Tibial nerve (tissue), 4 donors: ENCODE measurements at regions not wholly inside any gene's neighbourhood (a gene's known extent, or its start where the extent isn't known, plus 50 kb on each side); places are given as distances from the start of the nearest gene placed in this dataset.

Experiments
- CTCF ChIP-seq, 5 experiments: fragments of 200-600 bp in 3 of 5; fragments of 450-650 bp in 2 of 5; sonication (generic) in 3 of 5; IDR thresholded peaks; one replicate each; pipeline ENCODE4 v1.5.1; 2016 to 2019; ENCODE audit warnings: antibody characterized with exemption in 5 of 5, mild to moderate bottlenecking in 3 of 5, moderate library complexity in 2 of 5
- EP300 ChIP-seq, 2 donors: sonication (generic); formaldehyde crosslinking; IDR thresholded peaks; one replicate each; pipeline ENCODE4 v1.6.1; 2017; ENCODE audit warnings: antibody characterized with exemption in 2 of 2, mild to moderate bottlenecking in 1 of 2
- POLR2A ChIP-seq, 2 donors: fragments of 450-650 bp; IDR thresholded peaks; one replicate each; pipeline ENCODE4 v1.6.1; 2017; ENCODE audit warnings: antibody characterized with exemption in 2 of 2, mild to moderate bottlenecking in 2 of 2, moderate library complexity in 2 of 2

- no peak for TF ChIP-seq POLR2A (IDR thresholded peaks at IDR 0.05)
- TF ChIP-seq CTCF (IDR thresholded peaks at IDR 0.05): no peak
- no peak for TF ChIP-seq EP300 (IDR thresholded peaks at IDR 0.05)
Observed at GRCh38 chr3:181933052-181933618, 221.4 kb downstream of the SOX2 start.
